ENCODE measurements at regions not wholly inside any gene's neighbourhood (a gene's known extent, or its start where the extent isn't known, plus 50 kb on each side); places are given as distances from the start of the nearest gene placed in this dataset.

GRCh38 chr1:4553761-4554160 is 100.6 kb upstream of the AJAP1 start:
- ATAC-seq (ENCODE audit: insufficient number of reproducible peaks, low FRiP score, low read depth) = no peak
- no peak for DNase-seq (ENCODE audit: low spot score)
- Histone ChIP-seq H3K4me3 (no peak overlapping the region), H3K36me3 (no peaks in the 10 kb centered on the region), H3K27me3 (replicated peaks; ENCODE audit: insufficient read depth) (no peaks in the 10 kb centered on the region), H3K9me3 (no peaks in the 10 kb centered on the region), H3K4me1 (ENCODE audit: control insufficient read depth in 1 of 2, low read depth in 2 of 2) (no peaks in the 10 kb centered on the region), H3K27ac (no peak overlapping the region)
- no peak for TF ChIP-seq CTCF (IDR thresholded peaks at IDR 0.05)

- H3K4me3 ChIP-seq = no peak overlapping the region
- no peaks in the 10 kb centered on the region for H3K36me3 ChIP-seq
- no peaks in the 10 kb centered on the region for H3K27me3 ChIP-seq (replicated peaks; ENCODE audit: insufficient read depth)
- H3K27ac ChIP-seq = no peak overlapping the region
- ATAC-seq (ENCODE audit: insufficient number of reproducible peaks, low FRiP score, low read depth) = no peak
- no peaks in the 10 kb centered on the region for H3K9me3 ChIP-seq
- H3K4me1 ChIP-seq (ENCODE audit: control insufficient read depth in 1 of 2, low read depth in 2 of 2) = no peaks in the 10 kb centered on the region
- DNase-seq (ENCODE audit: low spot score) = no peak
- no peak for TF ChIP-seq CTCF (IDR thresholded peaks at IDR 0.05)
Measured at GRCh38 chr1:4554271-4554865, 100.0 kb upstream of the AJAP1 start.

GRCh38 chr1:4557949-4558348 is 96.5 kb upstream of the AJAP1 start:
- Histone ChIP-seq H3K27me3 (replicated peaks; ENCODE audit: insufficient read depth) (no peaks in the 10 kb centered on the region), H3K9me3 (no peaks in the 10 kb centered on the region), H3K4me3 (no peak overlapping the region), H3K27ac (no peak overlapping the region), H3K36me3 (no peaks in the 10 kb centered on the region), H3K4me1 (ENCODE audit: control insufficient read depth in 1 of 2, low read depth in 2 of 2) (no peaks in the 10 kb centered on the region)
- no peak for TF ChIP-seq CTCF (IDR thresholded peaks at IDR 0.05)
- no peak for ATAC-seq (ENCODE audit: insufficient number of reproducible peaks, low FRiP score, low read depth)
- no peak for DNase-seq (ENCODE audit: low spot score)

- Histone ChIP-seq H3K9me3 (no peaks in the 10 kb centered on the region), H3K27ac (no peak overlapping the region), H3K4me1 (ENCODE audit: control insufficient read depth in 1 of 2, low read depth in 2 of 2) (no peaks in the 10 kb centered on the region), H3K4me3 (no peak overlapping the region), H3K36me3 (no peaks in the 10 kb centered on the region), H3K27me3 (replicated peaks; ENCODE audit: insufficient read depth) (no peaks in the 10 kb centered on the region)
- ATAC-seq (ENCODE audit: insufficient number of reproducible peaks, low FRiP score, low read depth) = no peak
- DNase-seq (ENCODE audit: low spot score) = no peak
- TF ChIP-seq CTCF (IDR thresholded peaks at IDR 0.05) = no peak
Measured at GRCh38 chr1:4561205-4561604, 93.2 kb upstream of the AJAP1 start.

- TF ChIP-seq CTCF (IDR thresholded peaks at IDR 0.05) = no peak
- Histone ChIP-seq H3K4me3 (no peak overlapping the region), H3K27ac (no peak overlapping the region), H3K36me3 (no peaks in the 10 kb centered on the region), H3K9me3 (no peaks in the 10 kb centered on the region), H3K4me1 (ENCODE audit: control insufficient read depth in 1 of 2, low read depth in 2 of 2) (no peaks in the 10 kb centered on the region), H3K27me3 (replicated peaks; ENCODE audit: insufficient read depth) (no peaks in the 10 kb centered on the region)
- DNase-seq (ENCODE audit: low spot score) (no peak), ATAC-seq (ENCODE audit: insufficient number of reproducible peaks, low FRiP score, low read depth) (no peak)
Measured at GRCh38 chr1:4562321-4562720, 92.1 kb upstream of the AJAP1 start.
